HEK293 (cell line): ENCODE measurements at regions not wholly inside any gene's neighbourhood (a gene's known extent, or its start where the extent isn't known, plus 50 kb on each side); places are given as distances from the start of the nearest gene placed in this dataset.

Source experiments
- CTCF ChIA-PET: fragments of 350-600 bp; formaldehyde crosslinking; extraction: SDS; loops from one replicate; lab custom pipeline; 2021; ENCODE audit warnings: antibody characterized with exemption; lab: Yijun Ruan, JAX
- POLR2A ChIA-PET: fragments of 300-600 bp; formaldehyde crosslinking; extraction: SDS; loops from one replicate; lab custom pipeline; 2020; ENCODE audit warnings: antibody characterized with exemption, inconsistent platforms; lab: Yijun Ruan, JAX
- H3K27ac ChIP-seq: fragments of 200-500 bp; sonication (Bioruptor generic); 2 replicates; pipeline ENCODE4 v1.5.1; 2014; ENCODE audit warnings: low read depth, low read length, control low read depth, inconsistent platforms; ENCODE audit errors: extremely low read depth
- H3K36me3 ChIP-seq, 2 experiments: fragments of 200-500 bp in 1 of 2; sonication (Bioruptor generic) in 1 of 2; 1 replicate in 1 of 2; 2 replicates in 1 of 2; pipeline ENCODE4 v1.5.1; 2014 to 2017; ENCODE audit warnings: inconsistent platforms in 2 of 2, low read length in 2 of 2; ENCODE audit not compliant: control insufficient read depth in 2 of 2, insufficient read depth in 1 of 2
- H3K4me1 ChIP-seq: fragments of 200-500 bp; sonication (Bioruptor generic); 2 replicates; pipeline ENCODE4 v1.5.1; 2014; ENCODE audit warnings: mild to moderate bottlenecking, low read length, inconsistent platforms; ENCODE audit not compliant: control insufficient read depth, insufficient read depth
- H3K4me3 ChIP-seq: 2 replicates; pipeline ENCODE4 v1.5.1; 2011; ENCODE audit warnings: low read depth, mild to moderate bottlenecking, control low read depth, low read length, moderate library complexity
- H3K9me3 ChIP-seq: fragments of 200-500 bp; sonication (Bioruptor generic); 2 replicates; pipeline ENCODE4 v1.5.1; 2014; ENCODE audit warnings: low read depth, low read length, inconsistent platforms; ENCODE audit not compliant: control insufficient read depth, insufficient read depth
- ATF2 ChIP-seq: fragments of 450-650 bp; formaldehyde crosslinking; IDR thresholded peaks from 2 replicates; pipeline ENCODE4 v1.5.1; 2016; ENCODE audit warnings: missing biosample characterization, missing genetic modification characterization, low read depth
- KLF1 ChIP-seq: fragments of 450-650 bp; formaldehyde crosslinking; IDR thresholded peaks from 2 replicates; pipeline ENCODE4 v1.5.1; 2016; ENCODE audit warnings: missing biosample characterization, missing genetic modification characterization
- KLF9 ChIP-seq: fragments of 450-650 bp; formaldehyde crosslinking; IDR thresholded peaks from 2 replicates; pipeline ENCODE4 v1.5.1; 2016; ENCODE audit warnings: missing biosample characterization, missing genetic modification characterization, low read depth
- MZF1 ChIP-seq: fragments of 450-650 bp; formaldehyde crosslinking; IDR thresholded peaks from 2 replicates; pipeline ENCODE4 v1.5.1; 2017; ENCODE audit warnings: missing biosample characterization, missing genetic modification characterization, borderline replicate concordance
- PRDM4 ChIP-seq: fragments of 450-650 bp; formaldehyde crosslinking; IDR thresholded peaks from 2 replicates; pipeline ENCODE4 v1.5.1; 2017; ENCODE audit warnings: missing biosample characterization, missing genetic modification characterization
- ZBTB11 ChIP-seq: fragments of 450-650 bp; formaldehyde crosslinking; conservative IDR thresholded peaks from 2 replicates; pipeline ENCODE4 v1.5.1; 2016; ENCODE audit warnings: low read depth, missing biosample characterization, missing genetic modification characterization
- ZBTB48 ChIP-seq: fragments of 450-650 bp; formaldehyde crosslinking; IDR thresholded peaks from 2 replicates; pipeline ENCODE4 v1.5.1; 2016; ENCODE audit warnings: missing biosample characterization, missing genetic modification characterization
- ZBTB49 ChIP-seq: fragments of 450-650 bp; formaldehyde crosslinking; IDR thresholded peaks from 2 replicates; pipeline ENCODE4 v1.5.1; 2016; ENCODE audit warnings: missing biosample characterization, missing genetic modification characterization, low read depth
- ZIC2 ChIP-seq: fragments of 450-650 bp; formaldehyde crosslinking; IDR thresholded peaks from 2 replicates; pipeline ENCODE4 v1.5.1; 2016; ENCODE audit warnings: missing biosample characterization, missing genetic modification characterization
- ZNF341 ChIP-seq: fragments of 450-650 bp; formaldehyde crosslinking; IDR thresholded peaks from 2 replicates; pipeline ENCODE4; 2016; ENCODE audit warnings: low read depth, missing biosample characterization, missing genetic modification characterization
- ZNF354C ChIP-seq: fragments of 450-650 bp; formaldehyde crosslinking; IDR thresholded peaks from 2 replicates; pipeline ENCODE4 v1.5.1; 2016; ENCODE audit warnings: missing biosample characterization, missing genetic modification characterization, low read depth, borderline replicate concordance
- ZNF404 ChIP-seq: fragments of 450-650 bp; formaldehyde crosslinking; IDR thresholded peaks from 2 replicates; pipeline ENCODE4 v1.5.1; 2017; ENCODE audit warnings: missing biosample characterization, missing genetic modification characterization
- ZNF544 ChIP-seq: fragments of 450-650 bp; formaldehyde crosslinking; IDR thresholded peaks from 2 replicates; pipeline ENCODE4 v1.5.0; 2017; ENCODE audit warnings: missing biosample characterization, missing genetic modification characterization
- ZNF549 ChIP-seq: fragments of 450-650 bp; IDR thresholded peaks from 2 replicates; pipeline ENCODE4 v1.5.1; 2018; ENCODE audit warnings: missing biosample characterization, missing genetic modification characterization, mild to moderate bottlenecking, inconsistent platforms, moderate library complexity
- ZNF837 ChIP-seq: fragments of 450-650 bp; formaldehyde crosslinking; IDR thresholded peaks from 2 replicates; pipeline ENCODE4 v1.5.1; 2016; ENCODE audit warnings: missing biosample characterization, missing genetic modification characterization

- CTCF ChIA-PET: interaction anchor here (0.6 to 1.0 kb wide), 2 partner anchors 53 to 122 kb away, joined by 3 read pairs; no protein-coding TSS in a partner anchor
- POLR2A ChIA-PET: no interaction called here
- Histone ChIP-seq H3K27ac (no peak overlapping the region), H3K4me1 (no peaks in the 10 kb centered on the region), H3K36me3 (no peaks in the 10 kb centered on the region), H3K9me3 (no peaks in the 10 kb centered on the region), H3K4me3 (no peak overlapping the region)
- TF ChIP-seq ZNF837 (no peak), PRDM4 (no peak), KLF1 (tag by site-specific recombination) (no peak), ZIC2 (no peak), ZNF404 (tag by site-specific recombination) (no peak), KLF9 (tag by site-specific recombination) (no peak), ZNF354C (tag by site-specific recombination) (no peak), ZBTB11 (no peak), ZBTB48 (tag by site-specific recombination) (no peak)
Measured at GRCh38 chr10:3402187-3402751, 229.7 kb upstream of the PITRM1 start.

GRCh38 chr10:3401491-3401938 lies 228.9 kb upstream of the PITRM1 start:
- CTCF ChIA-PET: interaction anchor here (1.0 kb wide), 1 partner anchor 122 kb away, joined by 3 read pairs; no protein-coding TSS in a partner anchor
- Histone ChIP-seq H3K4me3 (no peak overlapping the region), H3K36me3 (no peaks in the 10 kb centered on the region), H3K27ac (no peak overlapping the region), H3K9me3 (no peaks in the 10 kb centered on the region), H3K4me1 (no peaks in the 10 kb centered on the region)
- POLR2A ChIA-PET: no interaction called here
- TF ChIP-seq ZNF549 (peak; percentile 93), ZBTB49 (tag by site-specific recombination) (no peak), ZNF544 (tag by site-specific recombination) (no peak), MZF1 (peak; percentile 53; the same call in 1 of the 2 replicates)

- CTCF ChIA-PET: no interaction called here
- Histone ChIP-seq H3K4me3 (no peak overlapping the region), H3K27ac (no peak overlapping the region), H3K4me1 (no peaks in the 10 kb centered on the region), H3K36me3 (no peaks in the 10 kb centered on the region), H3K9me3 (no peaks in the 10 kb centered on the region)
- TF ChIP-seq ZNF341: no peak
- 0 out of 2 replicates have a peak, but pooled peaks have one; percentile 13 for TF ChIP-seq ATF2 (tag by site-specific recombination)
- POLR2A ChIA-PET: no interaction called here
Measured at GRCh38 chr10:3400348-3400747, 227.8 kb upstream of the PITRM1 start.
